ENCODE measurements at regions not wholly inside any gene's neighbourhood (a gene's known extent, or its start where the extent isn't known, plus 50 kb on each side); places are given as distances from the start of the nearest gene placed in this dataset.
"Not testable (repeated sequence)": the region's sequence is repeated elsewhere in the genome, so short reads cannot be mapped to it uniquely, and the experiment has no call there.

- DNase-seq (ENCODE audit: low spot score): no peak
Observed at GRCh38 chr15:36075333-36075732, 504.1 kb upstream of the CDIN1 start.

GRCh38 chr15:36079021-36079420 lies 500.4 kb upstream of the CDIN1 start:
- no peak for DNase-seq (ENCODE audit: low spot score)

- no peak for DNase-seq (ENCODE audit: low spot score)
Observed at GRCh38 chr15:36080759-36081158, 498.7 kb upstream of the CDIN1 start.

- DNase-seq (ENCODE audit: low spot score): no peak
Observed at GRCh38 chr15:36090286-36090946, 489.0 kb upstream of the CDIN1 start.

- DNase-seq (ENCODE audit: low spot score): no peak
Observed at GRCh38 chr15:36106640-36107335, 472.6 kb upstream of the CDIN1 start.

- DNase-seq (ENCODE audit: low spot score): no peak
Observed at GRCh38 chr15:36108541-36108940, 470.9 kb upstream of the CDIN1 start.

GRCh38 chr15:36109943-36110658 lies 469.3 kb upstream of the CDIN1 start:
- no peak for DNase-seq (ENCODE audit: low spot score)

- no peak for DNase-seq (ENCODE audit: low spot score)
Observed at GRCh38 chr15:36110659-36110993, 468.8 kb upstream of the CDIN1 start.

- no peak for DNase-seq (ENCODE audit: low spot score)
Observed at GRCh38 chr15:36117296-36117787, 462.1 kb upstream of the CDIN1 start.

- DNase-seq (ENCODE audit: low spot score): peak; percentile 6
Observed at GRCh38 chr15:36126194-36126593, 453.2 kb upstream of the CDIN1 start.

- no peak for DNase-seq (ENCODE audit: low spot score)
Observed at GRCh38 chr15:36130641-36131310, 448.6 kb upstream of the CDIN1 start.

- no peak for DNase-seq (ENCODE audit: low spot score)
Observed at GRCh38 chr15:36133742-36134141, 445.7 kb upstream of the CDIN1 start.

GRCh38 chr15:36136049-36136448 lies 443.4 kb upstream of the CDIN1 start:
- no peak for DNase-seq (ENCODE audit: low spot score)

- no peak for DNase-seq (ENCODE audit: low spot score)
Observed at GRCh38 chr15:36152936-36153335, 426.5 kb upstream of the CDIN1 start.

GRCh38 chr15:36156879-36157427 lies 422.5 kb upstream of the CDIN1 start:
- DNase-seq (ENCODE audit: low spot score): no peak

GRCh38 chr15:36160351-36160750 lies 419.1 kb upstream of the CDIN1 start:
- DNase-seq (ENCODE audit: low spot score): no peak

- DNase-seq (ENCODE audit: low spot score): no peak
Observed at GRCh38 chr15:36161108-36161507, 418.3 kb upstream of the CDIN1 start.

GRCh38 chr15:36161771-36162212 lies 417.6 kb upstream of the CDIN1 start:
- no peak for DNase-seq (ENCODE audit: low spot score)

- not testable (repeated sequence) for DNase-seq (ENCODE audit: low spot score)
Observed at GRCh38 chr15:36163983-36164382, 415.4 kb upstream of the CDIN1 start.

- DNase-seq (ENCODE audit: low spot score): no peak
Observed at GRCh38 chr15:36172955-36173354, 406.5 kb upstream of the CDIN1 start.

GRCh38 chr15:36175186-36175740 lies 404.2 kb upstream of the CDIN1 start:
- no peak for DNase-seq (ENCODE audit: low spot score)
